Posterior vena cava (tissue), 2 donors: ENCODE measurements at regions not wholly inside any gene's neighbourhood (a gene's known extent, or its start where the extent isn't known, plus 50 kb on each side); places are given as distances from the start of the nearest gene placed in this dataset.
"Not testable (repeated sequence)": the region's sequence is repeated elsewhere in the genome, so short reads cannot be mapped to it uniquely, and the experiment has no call there.

Experiments used
- DNase-seq: peaks from one replicate; pipeline ENCODE4 v3.0.0-alpha.2; 2020; ENCODE audit warnings: low spot score
- intact Hi-C, 2 donors: fragments of 100-400 bp; cut with DNase I; formaldehyde crosslinking; loops; one replicate each; pipeline versions ENCODE4 v1.14.1 to v1.14.2; 2022 to 2023
- donor health status: DM: yes; HTN: yes; CAD: no.
- donor health status: DM: yes; HTN: yes; CAD: no.

- intact Hi-C loops, result no loop called here
These were observed 106.3 kb upstream of the ARSJ start for GRCh38 chr4:114085611-114086345.

GRCh38 chr4:114087596-114088230 lies 108.3 kb upstream of the ARSJ start:
- no peak for DNase-seq
- intact Hi-C loops, result no loop called here

More at GRCh38 chr4:114085611-114086345, 106.3 kb upstream of the ARSJ start:
- no peak for DNase-seq

GRCh38 chr4:114088481-114088880 lies 109.0 kb upstream of the ARSJ start:
- intact Hi-C loops, result no loop called here

GRCh38 chr4:114091546-114091945 lies 112.1 kb upstream of the ARSJ start:
- intact Hi-C loops, result no loop called here

More at GRCh38 chr4:114088481-114088880, 109.0 kb upstream of the ARSJ start:
- no peak for DNase-seq

GRCh38 chr4:114093221-114093715 lies 113.8 kb upstream of the ARSJ start:
- DNase-seq, result no peak
- intact Hi-C loops, result no loop called here

More at GRCh38 chr4:114091546-114091945, 112.1 kb upstream of the ARSJ start:
- no peak for DNase-seq

GRCh38 chr4:114100288-114101031 lies 121.0 kb upstream of the ARSJ start:
- intact Hi-C loops, result no loop called here
- no peak for DNase-seq

- intact Hi-C loops, result no loop called here
- no peak for DNase-seq
These were observed 124.5 kb upstream of the ARSJ start for GRCh38 chr4:114103908-114104307.

- intact Hi-C loops, result no loop called here
- no peak for DNase-seq
These were observed 129.4 kb upstream of the ARSJ start for GRCh38 chr4:114108869-114109268.

- DNase-seq, result no peak
- intact Hi-C loops, result no loop called here
These were observed 130.3 kb upstream of the ARSJ start for GRCh38 chr4:114109776-114110175.

- DNase-seq, result no peak
- intact Hi-C loops, result no loop called here
These were observed 136.1 kb upstream of the ARSJ start for GRCh38 chr4:114115526-114115925.

GRCh38 chr4:114116861-114117260 lies 137.4 kb upstream of the ARSJ start:
- intact Hi-C loops, result no loop called here

GRCh38 chr4:114121221-114121620 lies 141.8 kb upstream of the ARSJ start:
- no peak for DNase-seq
- intact Hi-C loops, result no loop called here

More at GRCh38 chr4:114116861-114117260, 137.4 kb upstream of the ARSJ start:
- no peak for DNase-seq

GRCh38 chr4:114132199-114132598 lies 152.8 kb upstream of the ARSJ start:
- intact Hi-C loops, result no loop called here
- DNase-seq, result peak; percentile 51

GRCh38 chr4:114132830-114133229 lies 153.4 kb upstream of the ARSJ start:
- DNase-seq, result no peak
- intact Hi-C loops, result no loop called here

- DNase-seq, result no peak
- intact Hi-C loops, result no loop called here
These were observed 156.6 kb upstream of the ARSJ start for GRCh38 chr4:114136069-114136468.

GRCh38 chr4:114137984-114138383 lies 158.5 kb upstream of the ARSJ start:
- intact Hi-C loops, result no loop called here
- DNase-seq, result no peak

GRCh38 chr4:114146947-114147618 lies 167.6 kb upstream of the ARSJ start:
- intact Hi-C loops, result no loop called here
- peak; percentile 54 for DNase-seq

- intact Hi-C loops, DNase-seq: not testable (repeated sequence)
These were observed 168.3 kb upstream of the ARSJ start for GRCh38 chr4:114147619-114148208.
